AG20443 (cell line): ENCODE measurements at regions not wholly inside any gene's neighbourhood (a gene's known extent, or its start where the extent isn't known, plus 50 kb on each side); places are given as distances from the start of the nearest gene placed in this dataset.
"Not testable (repeated sequence)": the region's sequence is repeated elsewhere in the genome, so short reads cannot be mapped to it uniquely, and the experiment has no call there.

ENCODE experiments used
- DNase-seq: peaks from one replicate; pipeline ENCODE4 v3.0.0; 2012; ENCODE audit warnings: low spot score, mixed read lengths

DNA sequence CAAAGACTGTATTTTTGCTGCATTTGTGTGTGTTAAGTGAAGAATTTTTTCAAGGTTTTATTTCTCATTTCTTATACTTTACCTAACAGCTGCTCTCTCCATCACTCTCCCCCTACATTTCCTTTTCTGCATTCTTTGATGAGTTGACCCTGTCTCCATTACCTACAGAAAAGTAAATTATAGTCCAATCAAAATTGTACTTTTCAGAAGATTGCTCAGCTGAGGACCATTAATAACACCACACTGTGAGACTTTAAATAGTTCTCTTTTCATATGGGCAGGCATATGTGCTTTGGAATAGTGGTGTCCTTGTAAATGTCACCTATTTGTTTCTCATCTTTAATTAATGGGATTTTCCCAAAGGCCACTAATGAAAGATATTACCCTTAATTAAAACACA is 234.7 kb upstream of the GPR149 start:
- no peak for DNase-seq

DNA sequence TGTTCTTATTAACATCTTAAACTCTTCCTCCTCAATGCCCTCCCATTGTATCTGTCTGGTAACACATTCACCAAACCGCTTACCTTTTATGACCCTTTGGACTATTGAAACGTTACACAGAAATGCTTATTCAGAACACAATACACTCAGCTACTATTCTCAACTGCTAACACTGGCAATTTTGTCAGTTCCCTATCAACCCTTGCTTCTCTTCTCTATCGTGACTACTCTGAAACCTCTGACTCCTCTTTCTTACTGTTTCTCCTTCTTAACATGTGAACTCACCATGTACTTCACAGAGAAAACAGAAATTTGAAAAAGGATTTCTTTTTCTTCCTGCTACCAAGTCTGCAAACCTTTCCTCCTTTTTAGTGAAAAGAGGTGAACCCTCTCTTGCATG is 232.9 kb upstream of the GPR149 start:
- no peak for DNase-seq

DNA sequence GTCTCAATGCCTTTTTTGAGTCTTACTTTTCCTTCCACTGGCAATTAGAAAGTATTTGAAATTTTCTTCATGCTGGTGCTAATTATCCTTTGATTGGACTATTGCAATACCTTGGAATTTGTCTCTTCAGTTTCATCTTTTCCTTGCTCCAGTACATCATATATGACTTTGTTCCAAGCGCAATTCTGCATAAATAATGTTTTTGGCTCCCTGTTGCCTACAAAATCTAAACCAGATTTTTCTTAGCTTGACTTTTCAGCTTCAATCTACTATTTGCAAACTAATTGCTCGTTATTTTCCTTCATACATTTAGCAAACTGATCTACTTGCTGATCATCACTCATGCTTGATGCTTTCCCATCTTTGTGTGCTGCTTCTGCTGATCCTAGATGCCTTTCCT is 230.8 kb upstream of the GPR149 start:
- DNase-seq = no peak

DNA sequence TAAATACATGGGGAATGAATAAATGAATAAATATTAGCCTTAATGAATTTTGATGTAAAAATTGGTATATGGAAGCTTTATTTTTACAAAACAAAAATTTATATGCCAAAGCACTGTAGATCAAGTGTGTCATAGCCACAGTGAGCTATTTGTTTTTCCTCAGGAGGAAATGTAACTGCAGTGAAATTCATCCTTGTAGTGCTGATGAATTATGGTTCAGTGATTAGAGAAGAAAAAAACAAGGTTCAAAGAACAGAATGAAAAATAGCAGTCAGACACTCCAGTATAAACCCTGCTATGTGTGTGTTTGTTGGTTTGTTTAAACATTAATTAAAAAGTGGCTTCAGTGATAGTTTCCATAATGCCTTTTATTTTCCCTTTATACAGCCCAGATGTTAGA is 228.0 kb upstream of the GPR149 start:
- DNase-seq = no peak

DNA sequence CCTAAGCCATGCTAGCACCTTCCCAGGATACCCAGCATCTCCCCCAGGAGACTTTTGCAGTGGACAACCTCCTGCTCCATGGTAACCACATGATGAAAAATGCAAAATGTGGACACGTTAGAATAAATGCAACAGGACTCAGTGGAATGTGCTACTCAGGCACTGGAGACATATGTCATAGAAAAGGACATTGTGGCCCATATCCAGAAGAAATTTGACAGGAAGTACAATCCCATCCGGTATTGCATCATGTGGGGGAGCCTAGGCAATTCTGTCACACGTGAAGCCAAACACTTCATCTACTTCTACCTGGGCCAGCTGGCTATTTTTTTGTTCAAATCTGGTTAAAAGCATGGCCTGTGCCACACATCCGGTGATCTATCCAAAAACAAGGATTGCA is 227.2 kb upstream of the GPR149 start:
- no peak for DNase-seq

DNA sequence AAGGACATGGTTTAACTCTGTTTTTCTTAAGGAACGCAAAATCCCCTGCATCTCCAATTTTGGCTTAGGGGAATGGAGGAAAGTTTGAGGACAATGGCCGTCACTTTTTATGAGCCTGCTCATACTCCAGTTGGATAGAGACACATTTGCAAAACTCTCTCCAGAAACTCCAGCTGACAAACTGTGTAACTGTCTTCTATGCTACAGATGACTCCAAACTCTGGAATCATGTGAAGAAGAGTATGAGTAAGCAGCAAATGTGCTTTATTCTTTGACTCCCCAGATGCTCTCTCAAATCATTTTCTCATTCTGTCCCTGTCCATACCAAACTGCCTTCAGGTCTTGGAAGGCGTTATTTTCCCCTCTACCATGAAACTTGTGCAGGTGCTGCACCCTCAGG is 226.5 kb upstream of the GPR149 start:
- DNase-seq = no peak

DNA sequence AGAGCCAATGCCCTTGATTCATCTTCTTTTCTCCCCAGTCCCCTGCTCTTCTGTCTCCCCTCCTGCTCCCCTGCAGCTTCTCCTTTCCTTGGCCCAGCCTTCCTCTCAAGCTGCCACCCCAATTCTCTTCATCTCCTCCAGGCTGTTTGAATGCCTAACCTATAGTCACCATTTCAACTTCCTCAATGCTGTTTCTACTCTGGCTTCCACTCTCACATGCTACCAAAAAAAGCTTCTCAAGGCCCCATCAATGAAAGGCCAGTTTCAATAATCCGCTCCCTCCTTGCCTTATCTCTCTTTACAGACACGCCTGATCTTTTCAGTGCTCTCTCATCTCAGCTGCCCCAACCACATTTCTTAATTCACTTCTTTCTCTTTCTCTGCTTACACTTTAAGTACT is 212.2 kb upstream of the GPR149 start:
- no peak for DNase-seq

DNA sequence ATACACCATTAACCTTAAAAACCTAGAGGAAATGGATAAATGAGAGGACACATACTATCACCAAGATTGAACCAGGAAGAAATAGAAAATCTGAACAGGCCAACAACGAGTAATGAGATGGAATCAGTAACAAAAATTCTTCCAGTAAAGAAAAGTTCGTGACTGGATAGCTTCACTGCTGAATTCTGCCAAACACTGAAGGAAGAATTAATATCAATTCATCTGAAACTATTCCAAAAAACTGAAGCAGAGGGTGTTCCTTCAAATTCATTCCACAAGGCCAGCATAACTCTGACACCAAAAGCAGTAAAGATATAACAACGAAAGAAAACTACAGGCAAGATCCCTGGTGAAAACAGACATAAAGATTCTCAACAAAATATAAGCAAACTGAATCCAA is 195.8 kb upstream of the GPR149 start:
- no peak for DNase-seq

DNA sequence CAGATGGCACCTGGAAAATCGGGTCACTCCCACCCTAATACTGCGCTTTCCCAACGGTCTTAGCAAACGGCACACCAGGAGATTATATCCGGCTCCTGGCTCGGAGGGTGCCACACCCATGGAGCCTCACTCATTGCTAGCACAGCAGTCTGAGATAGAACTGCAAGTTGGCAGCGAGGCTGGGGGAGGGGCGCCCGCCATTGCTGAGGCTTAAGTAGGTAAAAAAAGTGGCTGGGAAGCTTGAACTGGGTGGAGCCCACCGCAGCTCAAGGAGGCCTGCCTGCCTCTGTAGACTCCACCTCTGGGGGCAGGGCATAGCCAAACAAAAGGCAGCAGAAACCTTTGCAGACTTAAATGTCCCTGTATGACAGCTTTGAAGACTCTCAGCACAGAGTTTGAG is 189.6 kb upstream of the GPR149 start:
- DNase-seq = not testable (repeated sequence)

DNA sequence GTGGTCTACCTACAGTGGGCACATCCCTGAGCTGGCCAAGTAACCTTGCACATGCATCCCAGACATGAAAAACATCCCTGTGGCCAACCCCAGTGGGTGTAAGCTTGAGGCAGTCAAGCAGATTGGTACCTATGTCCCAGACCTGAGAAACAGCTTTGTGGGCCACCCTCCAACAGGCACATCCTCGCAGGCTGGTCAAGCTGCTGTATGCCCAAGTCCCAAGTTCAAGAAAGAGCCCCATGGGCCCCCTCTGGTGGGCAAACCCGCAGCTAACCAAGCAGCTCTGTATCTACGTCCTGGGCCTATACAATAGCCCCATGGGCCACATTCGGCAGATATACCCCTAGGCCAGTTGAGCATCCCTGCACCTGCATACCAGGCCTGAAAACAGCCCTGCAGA is 186.3 kb upstream of the GPR149 start:
- no peak for DNase-seq

DNA sequence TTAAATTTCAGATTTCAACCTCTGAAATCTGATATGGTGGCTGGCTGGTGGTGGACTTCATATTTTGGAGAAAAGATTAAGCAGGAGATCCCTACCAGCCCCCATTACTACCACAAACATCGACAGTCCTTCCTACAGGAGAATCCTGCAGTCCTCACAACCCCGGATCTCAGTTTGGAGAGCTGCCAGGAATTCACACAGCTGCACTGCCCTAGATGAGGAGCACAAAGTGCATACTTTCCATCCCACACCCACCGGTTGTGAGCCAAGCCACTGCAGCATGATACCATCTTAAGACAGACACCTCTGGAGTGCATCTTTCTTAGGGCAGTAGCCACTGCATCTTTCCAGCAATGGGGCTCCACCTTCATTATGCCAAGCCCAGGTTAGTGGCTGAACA is 185.5 kb upstream of the GPR149 start:
- DNase-seq = no peak

DNA sequence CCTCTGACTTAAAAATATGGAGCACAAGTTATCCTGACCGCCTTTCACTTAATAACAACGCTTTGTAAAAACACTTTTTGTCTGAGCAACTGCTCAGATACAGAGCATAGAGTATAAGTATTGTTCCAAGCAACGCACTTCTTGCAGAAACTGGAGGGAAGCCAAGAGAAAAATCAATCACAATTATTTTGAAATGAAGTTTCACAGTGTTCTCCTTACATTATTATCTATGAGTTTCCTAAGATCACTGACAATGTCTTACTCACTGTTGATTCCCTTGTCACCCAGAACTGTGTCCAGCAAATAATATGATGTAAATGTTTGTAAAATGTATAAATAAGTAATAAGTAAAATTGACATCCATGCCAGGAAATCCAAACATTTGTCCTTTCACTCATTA is 184.6 kb upstream of the GPR149 start:
- no peak for DNase-seq

DNA sequence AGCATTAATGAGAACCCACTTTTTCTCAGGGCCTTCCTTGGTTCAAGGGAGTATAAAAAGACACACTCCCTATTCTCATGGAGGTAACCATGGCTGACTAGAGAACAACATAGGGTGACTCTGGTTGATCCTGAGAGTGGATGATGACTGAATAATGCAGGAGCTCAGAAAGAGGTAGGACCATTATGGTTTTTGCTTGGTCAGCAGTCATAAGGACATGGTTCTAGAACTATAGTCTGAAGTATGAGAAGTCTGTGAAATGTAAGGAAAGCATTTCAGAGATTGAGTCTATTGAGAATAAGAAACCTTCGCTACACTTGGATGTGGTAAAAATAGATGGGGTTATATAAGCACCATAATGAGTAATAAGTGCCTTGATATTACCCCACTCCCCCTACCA is 184.1 kb upstream of the GPR149 start:
- DNase-seq = no peak

DNA sequence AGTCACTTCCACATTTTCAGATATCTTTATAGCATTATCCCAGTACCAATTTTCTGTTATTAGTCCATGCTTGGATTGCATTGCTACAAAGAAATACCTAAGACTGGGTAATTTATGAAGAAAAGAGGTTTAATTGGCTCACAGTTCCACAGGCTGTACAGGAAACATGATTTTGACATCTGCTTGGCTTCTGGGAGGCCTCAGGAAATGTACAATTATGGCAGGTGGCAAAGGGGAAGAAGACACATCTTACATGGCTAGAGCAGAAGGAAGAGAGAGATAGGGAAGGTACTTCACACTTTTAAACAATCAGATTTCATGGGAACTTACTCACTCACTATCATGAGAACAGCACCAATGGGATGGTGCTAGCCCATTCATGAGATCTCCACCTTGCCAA is 172.3 kb upstream of the GPR149 start:
- no peak for DNase-seq

DNA sequence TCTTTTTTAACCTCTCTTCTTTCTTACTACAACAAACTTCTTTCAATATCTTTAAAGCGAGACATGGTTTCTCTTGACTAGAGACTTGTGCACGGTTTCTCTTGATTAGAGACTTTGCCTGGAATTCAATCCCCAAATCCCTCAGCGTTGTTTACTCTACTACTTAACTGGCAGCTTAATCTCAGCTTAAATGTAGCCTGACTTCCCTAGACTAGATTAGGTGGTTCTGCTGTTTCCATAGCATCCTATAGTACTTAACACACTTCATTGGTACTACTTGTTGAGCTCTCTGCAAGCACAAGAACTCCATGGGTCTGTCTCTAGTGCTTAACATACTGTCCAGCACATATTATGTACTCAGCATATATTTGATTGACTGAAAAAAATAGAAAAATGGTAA is 168.2 kb upstream of the GPR149 start:
- DNase-seq = no peak

DNA sequence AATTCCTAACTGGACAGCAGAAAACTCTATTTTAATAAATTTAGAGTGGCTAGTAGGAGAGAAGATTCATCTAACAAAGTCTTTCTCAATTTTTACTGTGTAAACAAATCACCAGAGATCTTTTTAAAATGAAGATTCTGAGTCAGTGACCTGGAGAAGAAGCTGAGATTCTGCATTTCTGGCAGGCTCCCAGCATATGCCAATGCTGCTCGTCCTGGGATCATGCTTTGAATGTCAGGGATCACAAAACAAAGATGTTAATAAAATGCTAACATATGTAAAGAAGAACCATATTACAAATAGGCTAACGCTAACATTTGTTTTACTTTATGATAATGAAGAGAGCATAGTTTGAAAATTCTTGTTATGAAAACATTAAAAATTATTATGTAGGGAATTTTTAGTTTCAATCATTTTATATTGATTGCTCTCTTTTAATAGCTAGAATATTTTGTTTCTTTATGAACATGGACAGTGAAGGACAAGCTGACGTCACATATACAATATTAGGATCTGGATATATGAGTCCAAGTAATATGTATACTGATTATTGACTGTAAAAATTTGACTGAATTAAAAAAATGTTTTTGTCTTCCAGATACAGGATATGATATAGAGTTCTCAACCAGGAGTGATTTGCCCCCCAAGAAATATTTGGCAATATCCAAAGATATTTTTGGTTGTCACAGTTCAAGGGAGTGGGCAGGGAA is 160.8 kb upstream of the GPR149 start:
- no peak for DNase-seq

DNA sequence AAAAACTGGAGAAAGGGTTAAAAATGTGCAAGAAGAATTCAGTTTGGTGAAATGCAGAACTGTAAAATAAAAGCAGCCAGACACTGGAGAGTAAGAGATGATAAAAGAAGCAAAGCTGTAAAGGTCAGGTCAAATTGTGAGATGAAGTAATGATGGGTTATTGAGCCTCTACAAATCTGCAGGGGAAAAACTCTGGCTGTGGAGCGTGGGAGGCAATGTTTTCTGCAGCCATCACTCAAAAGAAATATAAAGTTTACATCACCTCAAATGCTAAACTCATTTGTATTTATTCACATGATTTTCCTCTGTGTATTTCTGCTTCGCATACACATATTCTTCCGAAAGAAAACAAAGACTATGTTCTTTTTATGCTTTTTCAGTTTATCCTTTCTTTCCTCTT is 158.8 kb upstream of the GPR149 start:
- DNase-seq = no peak

DNA sequence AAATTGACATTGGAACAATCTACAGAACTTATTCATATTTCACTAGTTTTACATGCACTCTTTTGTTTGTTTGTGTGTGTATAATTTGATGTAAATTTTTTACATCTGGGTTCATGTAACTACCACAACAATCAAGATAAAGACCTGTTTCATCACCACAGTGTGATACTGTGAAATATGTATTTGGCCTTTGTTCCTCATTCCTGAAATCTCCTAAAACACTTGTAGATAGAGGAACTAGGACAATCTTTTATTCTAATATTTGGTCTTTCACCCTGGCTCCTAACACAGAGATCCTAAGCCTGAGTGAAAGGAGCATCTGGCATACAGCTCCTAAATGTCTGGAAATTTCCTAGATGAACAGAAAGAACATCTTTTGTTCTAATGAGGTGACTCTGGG is 155.0 kb upstream of the GPR149 start:
- DNase-seq = no peak

DNA sequence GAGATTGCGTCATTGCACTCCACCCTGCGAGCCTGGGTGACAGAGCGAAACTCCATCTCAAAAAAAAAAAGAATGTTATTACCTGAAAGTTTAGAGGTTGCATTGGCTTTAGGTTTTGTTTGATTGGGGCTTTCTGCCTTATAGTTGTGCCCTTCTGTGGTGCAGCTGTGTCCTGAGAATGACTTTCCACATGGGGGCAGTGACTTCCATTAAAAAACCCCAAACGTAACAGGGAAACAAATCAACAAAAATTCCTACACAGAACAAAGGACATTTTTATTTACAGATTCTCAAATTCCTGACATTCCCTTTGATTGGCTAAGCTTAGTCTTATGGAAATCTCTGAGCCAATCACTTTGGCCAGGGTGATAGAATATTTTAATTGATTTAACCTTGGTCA is 154.1 kb upstream of the GPR149 start:
- no peak for DNase-seq

DNA sequence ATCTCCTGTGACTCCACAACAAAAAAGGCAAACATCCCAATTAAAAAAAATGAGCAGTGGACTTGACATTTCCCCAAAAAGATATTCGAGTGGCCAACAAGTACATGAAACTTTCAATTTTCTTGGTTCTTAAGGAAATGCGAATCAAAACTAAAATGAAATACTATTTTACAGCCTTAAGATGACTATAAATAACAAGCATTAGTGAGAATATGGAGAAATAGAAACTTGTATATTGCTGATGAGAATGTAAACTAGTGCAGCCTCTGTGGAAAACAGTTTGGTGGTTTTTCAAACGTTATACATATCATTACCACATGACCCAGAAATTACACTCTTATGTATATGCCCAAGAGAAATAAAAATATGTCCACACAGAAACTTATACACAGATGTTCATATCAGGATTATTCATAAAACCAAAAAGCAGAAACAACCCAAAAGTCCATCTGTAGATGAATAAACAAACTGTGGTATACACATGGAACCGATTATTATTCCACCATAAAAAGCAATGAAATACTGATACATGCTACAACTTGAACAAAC is 153.2 kb upstream of the GPR149 start:
- no peak for DNase-seq

DNA sequence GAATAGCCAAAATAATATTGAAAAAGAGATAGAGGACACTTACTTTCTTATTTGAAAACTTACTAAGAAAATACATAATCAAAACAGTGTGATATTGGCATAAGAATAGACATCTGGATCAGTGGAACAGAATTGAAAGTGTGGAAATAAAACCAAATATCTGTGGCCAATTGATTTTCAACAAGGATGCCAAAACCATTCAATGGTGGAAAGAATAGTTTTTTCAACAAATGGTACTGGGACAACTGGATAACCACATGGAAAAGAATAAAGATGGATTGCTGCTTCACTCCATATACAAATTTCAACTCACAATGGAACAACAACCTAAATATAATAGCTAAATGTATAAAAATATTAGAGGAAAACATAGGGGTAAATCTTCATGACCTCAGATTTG is 152.5 kb upstream of the GPR149 start:
- no peak for DNase-seq

DNA sequence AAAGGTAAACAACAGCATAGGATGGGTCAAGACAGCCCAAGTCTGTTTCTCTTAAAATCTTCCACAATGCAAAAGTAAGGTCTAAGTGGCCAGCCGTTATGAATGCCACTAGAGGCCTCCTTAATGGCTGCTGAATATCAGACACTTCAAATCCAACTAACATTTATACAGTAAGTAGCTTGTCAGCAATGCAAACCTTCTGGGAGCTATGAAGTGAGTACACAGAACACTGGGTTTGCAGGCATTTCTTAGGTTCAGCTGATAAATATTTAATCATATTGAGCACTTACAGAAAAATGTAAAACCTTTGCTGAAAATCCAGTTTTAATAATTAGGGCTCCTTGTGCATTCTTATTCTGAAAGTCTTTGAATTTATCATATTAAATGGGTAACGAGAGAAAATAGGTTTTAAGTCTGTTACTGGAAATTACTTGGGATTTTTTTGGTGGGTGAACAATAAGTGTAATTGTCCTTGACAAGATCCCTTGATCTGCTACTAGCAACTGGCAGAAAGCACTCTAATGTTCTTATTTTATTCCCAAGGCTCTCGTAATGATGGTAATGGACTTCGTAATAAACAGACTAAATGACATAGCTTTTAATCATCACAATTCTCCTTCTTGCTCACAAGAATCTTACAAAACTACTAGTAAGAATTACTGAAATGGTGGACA is 141.7 kb upstream of the GPR149 start:
- DNase-seq = no peak

DNA sequence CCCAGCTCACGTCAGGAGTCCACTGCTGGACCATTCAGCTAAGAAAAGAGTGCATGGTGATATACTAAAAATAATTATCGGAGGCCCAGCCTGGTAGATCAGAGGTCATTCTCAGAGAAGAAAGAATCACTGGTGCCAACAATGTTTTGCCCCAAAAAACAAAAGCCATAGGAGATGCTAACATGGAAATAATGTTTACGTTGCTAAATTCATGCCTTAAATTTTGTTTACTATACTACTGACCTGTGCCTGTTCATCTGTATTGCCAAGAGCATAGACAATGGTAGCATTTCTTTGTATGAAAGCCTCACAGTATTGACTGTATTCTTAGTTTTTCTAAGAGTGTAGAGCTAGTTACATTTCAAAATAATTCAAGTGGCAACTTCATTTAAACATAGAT is 138.1 kb upstream of the GPR149 start:
- no peak for DNase-seq

DNA sequence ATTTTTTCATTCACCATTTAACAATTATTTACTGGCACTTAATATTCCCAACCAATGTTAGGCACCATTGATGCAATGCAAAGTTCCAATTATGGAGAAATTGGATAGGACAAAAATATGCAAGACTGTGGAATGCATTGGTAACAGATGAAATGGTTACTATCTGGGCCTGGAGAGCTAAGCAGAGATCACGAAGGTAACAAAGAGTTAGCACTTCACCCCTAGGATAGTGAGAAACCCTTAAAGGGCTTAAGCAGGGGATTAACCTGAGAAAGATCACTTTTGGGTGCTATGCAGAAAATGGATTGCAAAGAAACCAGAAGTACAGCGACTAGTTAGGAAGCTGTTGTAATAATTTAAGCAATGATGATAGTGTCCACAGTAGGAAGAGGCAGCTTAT is 129.6 kb upstream of the GPR149 start:
- no peak for DNase-seq
